GM18873 (cell line): ENCODE measurements at regions not wholly inside any gene's neighbourhood (a gene's known extent, or its start where the extent isn't known, plus 50 kb on each side); places are given as distances from the start of the nearest gene placed in this dataset.
A peak's percentile ranks its signal among the peaks of the same experiment; 100 is the strongest.
"Not testable (repeated sequence)": the region's sequence is repeated elsewhere in the genome, so short reads cannot be mapped to it uniquely, and the experiment has no call there.

Experiments
- ATAC-seq: cut with Tn5 transposase; IDR thresholded peaks from one replicate; pipeline ENCODE4 v1.9.1; 2021; ENCODE audit warnings: mild to moderate bottlenecking, moderate library complexity, moderate number of reproducible peaks; ENCODE audit not compliant: unreplicated experiment, low FRiP score

GRCh38 chr2:58376592-58376991 is 135.5 kb upstream of the FANCL start:
- no peak for ATAC-seq

GRCh38 chr2:58369594-58369993 is 128.5 kb upstream of the FANCL start:
- no peak for ATAC-seq

GRCh38 chr2:58364098-58364497 is 123.0 kb upstream of the FANCL start:
- ATAC-seq = no peak

- ATAC-seq = no peak
These were observed 116.9 kb upstream of the FANCL start for GRCh38 chr2:58358026-58358425.

GRCh38 chr2:58357521-58357920 is 116.4 kb upstream of the FANCL start:
- ATAC-seq = no peak

- no peak for ATAC-seq
These were observed 113.1 kb upstream of the FANCL start for GRCh38 chr2:58354230-58354629.

- peak; percentile 83 for ATAC-seq
These were observed 109.4 kb upstream of the FANCL start for GRCh38 chr2:58350484-58350883.

- ATAC-seq = no peak
These were observed 106.7 kb upstream of the FANCL start for GRCh38 chr2:58347810-58348209.

- ATAC-seq = no peak
These were observed 99.9 kb upstream of the FANCL start for GRCh38 chr2:58341047-58341446.

- no peak for ATAC-seq
These were observed 98.6 kb upstream of the FANCL start for GRCh38 chr2:58339548-58340243.

GRCh38 chr2:58336416-58336815 is 95.3 kb upstream of the FANCL start:
- no peak for ATAC-seq

GRCh38 chr2:58334414-58334813 is 93.3 kb upstream of the FANCL start:
- no peak for ATAC-seq

- ATAC-seq = not testable (repeated sequence)
These were observed 84.3 kb upstream of the FANCL start for GRCh38 chr2:58325296-58325895.

- ATAC-seq = no peak
These were observed 78.4 kb upstream of the FANCL start for GRCh38 chr2:58319481-58319880.

- ATAC-seq = not testable (repeated sequence)
These were observed 77.8 kb upstream of the FANCL start for GRCh38 chr2:58318949-58319348.

- ATAC-seq = no peak
These were observed 72.8 kb upstream of the FANCL start for GRCh38 chr2:58313926-58314325.

- ATAC-seq = no peak
These were observed 67.3 kb upstream of the FANCL start for GRCh38 chr2:58308435-58308834.

GRCh38 chr2:58304843-58305242 is 63.7 kb upstream of the FANCL start:
- no peak for ATAC-seq

- ATAC-seq = no peak
These were observed 58.0 kb upstream of the FANCL start for GRCh38 chr2:58299123-58299522.

- no peak for ATAC-seq
These were observed 51.9 kb upstream of the FANCL start for GRCh38 chr2:58293056-58293455.

GRCh38 chr2:58291726-58292438 is 50.8 kb upstream of the FANCL start:
- no peak for ATAC-seq
